Suprapubic skin (tissue), 4 donors: ENCODE measurements at regions not wholly inside any gene's neighbourhood (a gene's known extent, or its start where the extent isn't known, plus 50 kb on each side); places are given as distances from the start of the nearest gene placed in this dataset.

Experiments used
- DNase-seq, 2 donors: peaks; one replicate each; pipeline ENCODE4 v3.0.0-alpha.2; 2019; ENCODE audit warnings: low spot score in 2 of 2
- H3K27ac ChIP-seq: fragments of 200-600 bp; sonication (generic); one replicate; pipeline ENCODE4 v1.5.1; 2019
- H3K27me3 ChIP-seq: fragments of 200-600 bp; sonication (generic); one replicate; pipeline ENCODE4 v1.5.1; 2019
- H3K36me3 ChIP-seq: fragments of 200-600 bp; sonication (generic); one replicate; pipeline ENCODE4 v1.5.1; 2019
- H3K4me1 ChIP-seq: fragments of 200-600 bp; sonication (generic); one replicate; pipeline ENCODE4 v1.5.1; 2019
- H3K4me3 ChIP-seq: fragments of 200-600 bp; sonication (generic); one replicate; pipeline ENCODE4 v1.5.1; 2019; ENCODE audit warnings: mild to moderate bottlenecking
- H3K9me3 ChIP-seq: fragments of 200-600 bp; sonication (generic); one replicate; pipeline ENCODE4 v1.5.1; 2019
- CTCF ChIP-seq, 2 donors: fragments of 200-600 bp in 1 of 2; fragments of 450-650 bp in 1 of 2; sonication (generic) in 1 of 2; IDR thresholded peaks; one replicate each; pipeline ENCODE4 v1.5.1; 2016 to 2019; ENCODE audit warnings: antibody characterized with exemption in 2 of 2, mild to moderate bottlenecking in 1 of 2, moderate library complexity in 1 of 2
- EP300 ChIP-seq: sonication (generic); formaldehyde crosslinking; IDR thresholded peaks from one replicate; pipeline ENCODE4 v1.6.1; 2017; ENCODE audit warnings: antibody characterized with exemption
- POLR2A ChIP-seq, 2 donors: fragments of 450-650 bp; IDR thresholded peaks; one replicate each; pipeline ENCODE4 v1.6.1; 2017; ENCODE audit warnings: antibody characterized with exemption in 2 of 2, mild to moderate bottlenecking in 2 of 2, moderate library complexity in 2 of 2
- POLR2AphosphoS5 ChIP-seq, 3 donors: sonication (generic); formaldehyde crosslinking; IDR thresholded peaks; one replicate each; pipeline ENCODE4 v1.6.1; 2017; ENCODE audit warnings: antibody characterized with exemption in 3 of 3
- WGBS: methylation state at CpG from one replicate; pipeline ENCODE4 v1.1.5; 2018; 5-methylcytosine and 5-hydroxymethylcytosine counted together

GRCh38 chr9:117963493-117964090, 259.4 kb downstream of the TLR4 start:
- Histone ChIP-seq H3K4me1 (no peaks in the 10 kb centered on the region), H3K9me3 (no peaks in the 10 kb centered on the region), H3K27me3 (no peaks in the 10 kb centered on the region), H3K27ac (no peak overlapping the region), H3K36me3 (no peaks in the 10 kb centered on the region), H3K4me3 (no peak overlapping the region)
- TF ChIP-seq CTCF (IDR thresholded peaks at IDR 0.05) (no peak), EP300 (no peak), POLR2A (IDR thresholded peaks at IDR 0.05) (no peak), POLR2AphosphoS5 (IDR thresholded peaks at IDR 0.05) (no peak)
- no peak for DNase-seq
- WGBS, result 56% methylated on average over 1 of the region's 1 CpG

- 77% methylated on average over 7 of the region's 7 CpGs for WGBS
- H3K27ac ChIP-seq, result no peak overlapping the region
- no peaks in the 10 kb centered on the region for H3K4me1 ChIP-seq
- H3K4me3 ChIP-seq, result no peak overlapping the region
- TF ChIP-seq POLR2A (IDR thresholded peaks at IDR 0.05), result no peak
- no peak for TF ChIP-seq CTCF (IDR thresholded peaks at IDR 0.05)
- TF ChIP-seq EP300, result no peak
- no peak for TF ChIP-seq POLR2AphosphoS5 (IDR thresholded peaks at IDR 0.05)
- no peaks in the 10 kb centered on the region for H3K36me3 ChIP-seq
- DNase-seq, result no peak
- no peaks in the 10 kb centered on the region for H3K9me3 ChIP-seq
- no peaks in the 10 kb centered on the region for H3K27me3 ChIP-seq
Observed at GRCh38 chr9:117970276-117971050, 266.3 kb downstream of the TLR4 start.

- 60% methylated on average over 3 of the region's 3 CpGs for WGBS
- Histone ChIP-seq H3K4me3 (no peak overlapping the region), H3K4me1 (no peaks in the 10 kb centered on the region), H3K27me3 (no peaks in the 10 kb centered on the region), H3K27ac (no peak overlapping the region), H3K9me3 (no peaks in the 10 kb centered on the region), H3K36me3 (no peaks in the 10 kb centered on the region)
- no peak for DNase-seq
- no peak for TF ChIP-seq POLR2A (IDR thresholded peaks at IDR 0.05)
- TF ChIP-seq POLR2AphosphoS5 (IDR thresholded peaks at IDR 0.05), result no peak
- no peak for TF ChIP-seq CTCF (IDR thresholded peaks at IDR 0.05)
- TF ChIP-seq EP300, result no peak
Observed at GRCh38 chr9:117974108-117974507, 269.9 kb downstream of the TLR4 start.

- H3K9me3 ChIP-seq, result no peaks in the 10 kb centered on the region
- no peaks in the 10 kb centered on the region for H3K4me1 ChIP-seq
- WGBS, result 91% methylated on average over 2 of the region's 2 CpGs
- H3K27ac ChIP-seq, result no peak overlapping the region
- no peak for DNase-seq
- H3K36me3 ChIP-seq, result no peaks in the 10 kb centered on the region
- no peaks in the 10 kb centered on the region for H3K27me3 ChIP-seq
- H3K4me3 ChIP-seq, result no peak overlapping the region
- no peak for TF ChIP-seq POLR2A (IDR thresholded peaks at IDR 0.05)
Observed at GRCh38 chr9:117979914-117980313, 275.7 kb downstream of the TLR4 start.

GRCh38 chr9:117987945-117988344, 283.7 kb downstream of the TLR4 start:
- no peaks in the 10 kb centered on the region for H3K9me3 ChIP-seq
- TF ChIP-seq POLR2AphosphoS5 (IDR thresholded peaks at IDR 0.05), result no peak
- TF ChIP-seq EP300, result no peak
- no peak for TF ChIP-seq POLR2A (IDR thresholded peaks at IDR 0.05)
- no peak for TF ChIP-seq CTCF (IDR thresholded peaks at IDR 0.05)
- no peak overlapping the region for H3K4me3 ChIP-seq

More at GRCh38 chr9:117987945-117988344, 283.7 kb downstream of the TLR4 start:
- Histone ChIP-seq H3K36me3 (no peaks in the 10 kb centered on the region), H3K27me3 (no peaks in the 10 kb centered on the region), H3K4me1 (no peaks in the 10 kb centered on the region), H3K27ac (no peak overlapping the region)
- no peak for DNase-seq
